GM10266 (cell line): ENCODE measurements at regions not wholly inside any gene's neighbourhood (a gene's known extent, or its start where the extent isn't known, plus 50 kb on each side); places are given as distances from the start of the nearest gene placed in this dataset.
"Not testable (repeated sequence)": the region's sequence is repeated elsewhere in the genome, so short reads cannot be mapped to it uniquely, and the experiment has no call there.

Experiments used
- DNase-seq: peaks from one replicate; pipeline ENCODE4 v3.0.0; 2012; ENCODE audit errors: extremely low spot score
- CTCF ChIP-seq: IDR thresholded peaks from 2 replicates; pipeline ENCODE4 v1.5.1; 2012; ENCODE audit warnings: mild to moderate bottlenecking, low read depth; ENCODE audit not compliant: control insufficient read depth, insufficient read depth; ENCODE audit errors: missing control alignments

GRCh38 chr2:59774821-59775433 lies 778.5 kb downstream of the BCL11A start:
- TF ChIP-seq CTCF = no peak
- no peak for DNase-seq

- DNase-seq = no peak
Observed at GRCh38 chr2:59770651-59771050, 782.8 kb downstream of the BCL11A start.

GRCh38 chr2:59761966-59762365 lies 791.5 kb downstream of the BCL11A start:
- DNase-seq = no peak
- TF ChIP-seq CTCF = no peak

More at GRCh38 chr2:59770651-59771050, 782.8 kb downstream of the BCL11A start:
- no peak for TF ChIP-seq CTCF

- no peak for DNase-seq
- no peak for TF ChIP-seq CTCF
Observed at GRCh38 chr2:59756150-59756549, 797.3 kb downstream of the BCL11A start.

- DNase-seq = no peak
- peak; percentile 6 for TF ChIP-seq CTCF
Observed at GRCh38 chr2:59754011-59754735, 799.3 kb downstream of the BCL11A start.

- no peak for TF ChIP-seq CTCF
- no peak for DNase-seq
Observed at GRCh38 chr2:59752512-59752911, 800.9 kb downstream of the BCL11A start.

- no peak for TF ChIP-seq CTCF
- no peak for DNase-seq
Observed at GRCh38 chr2:59752071-59752470, 801.4 kb downstream of the BCL11A start.

- not testable (repeated sequence) for DNase-seq
Observed at GRCh38 chr2:59751214-59751613, 802.2 kb downstream of the BCL11A start.
